ENCODE measurements at regions not wholly inside any gene's neighbourhood (a gene's known extent, or its start where the extent isn't known, plus 50 kb on each side); places are given as distances from the start of the nearest gene placed in this dataset.
"Not testable (repeated sequence)": the region's sequence is repeated elsewhere in the genome, so short reads cannot be mapped to it uniquely, and the experiment has no call there.

- not testable (repeated sequence) for DNase-seq
These were observed 96.9 kb downstream of the NPIPB11 start for GRCh38 chr16:29309601-29310000.

GRCh38 chr16:29308644-29309546, 97.6 kb downstream of the NPIPB11 start:
- DNase-seq, result no peak

GRCh38 chr16:29307598-29308507, 98.7 kb downstream of the NPIPB11 start:
- no peak for DNase-seq

GRCh38 chr16:29306943-29307597, 99.4 kb downstream of the NPIPB11 start:
- no peak for DNase-seq

- no peak for DNase-seq
These were observed 100.3 kb downstream of the NPIPB11 start for GRCh38 chr16:29306201-29306600.

- DNase-seq, result not testable (repeated sequence)
These were observed 101.5 kb downstream of the NPIPB11 start for GRCh38 chr16:29305018-29305417.

- no peak for DNase-seq
These were observed 102.3 kb downstream of the NPIPB11 start for GRCh38 chr16:29304251-29304650.

- DNase-seq, result no peak
These were observed 103.0 kb downstream of the NPIPB11 start for GRCh38 chr16:29303520-29303919.

- no peak for DNase-seq
These were observed 103.5 kb downstream of the NPIPB11 start for GRCh38 chr16:29302976-29303375.

- not testable (repeated sequence) for DNase-seq
These were observed 104.1 kb downstream of the NPIPB11 start for GRCh38 chr16:29302433-29302832.

- DNase-seq, result not testable (repeated sequence)
These were observed 104.7 kb downstream of the NPIPB11 start for GRCh38 chr16:29301662-29302285.

GRCh38 chr16:29300541-29301535, 105.7 kb downstream of the NPIPB11 start:
- not testable (repeated sequence) for DNase-seq

GRCh38 chr16:29300030-29300491, 106.5 kb downstream of the NPIPB11 start:
- not testable (repeated sequence) for DNase-seq

GRCh38 chr16:29298997-29299396, 107.5 kb downstream of the NPIPB11 start:
- not testable (repeated sequence) for DNase-seq

GRCh38 chr16:29298307-29298706, 108.2 kb downstream of the NPIPB11 start:
- not testable (repeated sequence) for DNase-seq

GRCh38 chr16:29297809-29298177, 108.7 kb downstream of the NPIPB11 start:
- not testable (repeated sequence) for DNase-seq

GRCh38 chr16:29297144-29297808, 109.2 kb downstream of the NPIPB11 start:
- not testable (repeated sequence) for DNase-seq

- DNase-seq, result not testable (repeated sequence)
These were observed 110.3 kb downstream of the NPIPB11 start for GRCh38 chr16:29296176-29296575.

GRCh38 chr16:29294951-29295795, 111.3 kb downstream of the NPIPB11 start:
- not testable (repeated sequence) for DNase-seq

All from SHP77 treated with DMSO at 0.1 percent for 48 hours (cell line).